ENCODE measurements at regions not wholly inside any gene's neighbourhood (a gene's known extent, or its start where the extent isn't known, plus 50 kb on each side); places are given as distances from the start of the nearest gene placed in this dataset.
A peak's percentile ranks its signal among the peaks of the same experiment; 100 is the strongest.

DNA sequence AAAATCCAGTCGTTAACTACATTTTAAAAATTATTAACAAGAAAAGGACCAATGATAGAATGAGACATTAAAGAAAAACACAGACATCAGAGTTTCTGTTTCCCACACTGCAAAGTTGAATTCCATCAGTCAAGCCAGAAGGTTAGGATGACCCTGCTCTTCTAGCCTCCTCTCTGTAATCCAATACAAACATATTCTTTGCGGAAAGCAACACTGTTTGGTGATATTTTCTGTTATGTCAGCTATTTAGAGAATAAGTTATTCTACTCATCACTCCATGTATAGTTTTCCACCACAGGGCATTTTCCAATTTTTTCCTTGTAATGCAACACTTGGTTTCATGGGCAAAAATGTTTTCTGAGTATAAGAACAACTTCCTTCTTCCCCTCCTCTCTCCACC is 152.3 kb downstream of the EVX1 start:
- no peak overlapping the region for H3K18ac ChIP-seq (ENCODE audit: low read length)

DNA sequence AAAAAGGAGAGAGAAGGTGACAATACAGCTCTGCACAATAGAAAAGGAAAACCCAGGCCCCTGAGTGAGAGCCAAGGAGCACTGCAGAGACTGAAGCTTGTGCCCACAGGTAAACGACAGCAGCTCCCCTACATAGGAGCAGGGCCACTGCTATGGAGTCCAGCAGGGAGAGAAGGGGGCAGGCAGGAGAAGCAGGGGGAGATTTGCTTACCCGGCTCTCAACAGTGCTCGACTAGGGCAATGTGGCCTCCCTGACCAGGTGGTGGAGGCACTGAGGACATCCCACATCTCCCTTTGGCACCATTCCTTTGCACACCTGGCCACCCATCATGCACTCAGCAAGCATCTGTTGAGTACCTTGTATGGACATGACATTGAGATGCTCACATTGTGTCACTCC is 153.0 kb downstream of the EVX1 start:
- Histone ChIP-seq H2AK5ac (ENCODE audit: low read depth, low read length) (no peak overlapping the region), H3K4me1 (ENCODE audit: control insufficient read depth in 2 of 2, insufficient read depth in 1 of 2, low read depth in 1 of 2, low read length in 2 of 2) (peaks cover 0 to 1% of the 10 kb centered on the region in 2 donors), H2AFZ (ENCODE audit: low read length) (no peak overlapping the region), H3K4me2 (ENCODE audit: insufficient read depth, low read length, poor library complexity, severe bottlenecking) (no peak overlapping the region), H3K9ac (ENCODE audit: low read depth, low read length, poor library complexity) (no peak overlapping the region), H3K18ac (ENCODE audit: low read length) (no peak overlapping the region), H3K27me3 (ENCODE audit: control insufficient read depth in 3 of 3, insufficient read depth in 3 of 3, low read depth in 1 of 3, low read length in 3 of 3) (peaks cover 0 to 9% (median 0%) of the 10 kb centered on the region in 3 experiments), H2BK120ac (ENCODE audit: low read depth, low read length) (no peak overlapping the region), H4K91ac (ENCODE audit: low read depth, low read length, poor library complexity) (no peak overlapping the region), H3K23ac (ENCODE audit: low read depth, low read length, poor library complexity) (no peak overlapping the region), H3K9me3 (replicated peaks in 1 of 2; ENCODE audit: control insufficient read depth in 2 of 2, insufficient read depth in 1 of 2, low read depth in 1 of 2, low read length in 2 of 2) (no peaks in the 10 kb centered on the region), H3K4me3 (ENCODE audit: low read length in 2 of 2) (peak overlapping the region in 1 of 2 donors; percentile 47), H3K36me3 (replicated peaks in 1 of 2; ENCODE audit: control insufficient read depth in 2 of 2, insufficient read depth in 2 of 2, low read length in 2 of 2) (no peaks in the 10 kb centered on the region), H4K8ac (ENCODE audit: low read depth, low read length) (peak overlapping the region; percentile 94), H2BK12ac (ENCODE audit: low read length) (no peak overlapping the region), H2BK15ac (ENCODE audit: low read length) (no peak overlapping the region), H3K14ac (ENCODE audit: low read length) (no peak overlapping the region), H3K4ac (ENCODE audit: low read length) (no peak overlapping the region), H3K27ac (replicated peaks; ENCODE audit: low read length) (no peak overlapping the region), H3K79me1 (ENCODE audit: low read depth, low read length) (no peaks in the 10 kb centered on the region), H2BK5ac (ENCODE audit: low read length) (no peak overlapping the region)
- no CpG with 5 or more reads among the region's 3 CpGs for WGBS, 2 donors (ENCODE audit: extremely low coverage in 2 of 2, insufficient read length in 2 of 2, insufficient replicate concordance in 1 of 2)
- no peak for DNase-seq (ENCODE audit: low spot score)

More for the DNA sequence above, 152.3 kb downstream of the EVX1 start:
- peaks cover 0 to 1% of the 10 kb centered on the region in 2 donors for H3K4me1 ChIP-seq (ENCODE audit: control insufficient read depth in 2 of 2, insufficient read depth in 1 of 2, low read depth in 1 of 2, low read length in 2 of 2)
- no peak overlapping the region for H4K8ac ChIP-seq (ENCODE audit: low read depth, low read length)
- H3K9ac ChIP-seq (ENCODE audit: low read depth, low read length, poor library complexity) = no peak overlapping the region
- H2BK5ac ChIP-seq (ENCODE audit: low read length) = no peak overlapping the region
- no peak overlapping the region for H2BK12ac ChIP-seq (ENCODE audit: low read length)
- H2AK5ac ChIP-seq (ENCODE audit: low read depth, low read length) = no peak overlapping the region
- peaks cover 0 to 9% (median 0%) of the 10 kb centered on the region in 3 experiments for H3K27me3 ChIP-seq (ENCODE audit: control insufficient read depth in 3 of 3, insufficient read depth in 3 of 3, low read depth in 1 of 3, low read length in 3 of 3)
- no peaks in the 10 kb centered on the region for H3K9me3 ChIP-seq (replicated peaks in 1 of 2; ENCODE audit: control insufficient read depth in 2 of 2, insufficient read depth in 1 of 2, low read depth in 1 of 2, low read length in 2 of 2)
- H3K4me3 ChIP-seq (ENCODE audit: low read length in 2 of 2) = no peak overlapping the region
- no peaks in the 10 kb centered on the region for H3K79me1 ChIP-seq (ENCODE audit: low read depth, low read length)
- H3K36me3 ChIP-seq (replicated peaks in 1 of 2; ENCODE audit: control insufficient read depth in 2 of 2, insufficient read depth in 2 of 2, low read length in 2 of 2) = no peaks in the 10 kb centered on the region
- no peak overlapping the region for H2BK15ac ChIP-seq (ENCODE audit: low read length)
- no peak overlapping the region for H3K4me2 ChIP-seq (ENCODE audit: insufficient read depth, low read length, poor library complexity, severe bottlenecking)
- H4K91ac ChIP-seq (ENCODE audit: low read depth, low read length, poor library complexity) = no peak overlapping the region
- H2AFZ ChIP-seq (ENCODE audit: low read length) = no peak overlapping the region
- H3K27ac ChIP-seq (replicated peaks; ENCODE audit: low read length) = no peak overlapping the region
- no peak overlapping the region for H3K4ac ChIP-seq (ENCODE audit: low read length)
- no peak overlapping the region for H3K23ac ChIP-seq (ENCODE audit: low read depth, low read length, poor library complexity)
- no peak for DNase-seq (ENCODE audit: low spot score)
- no peak overlapping the region for H2BK120ac ChIP-seq (ENCODE audit: low read depth, low read length)
- WGBS, 2 donors (ENCODE audit: extremely low coverage in 2 of 2, insufficient read length in 2 of 2, insufficient replicate concordance in 1 of 2) = no CpG with 5 or more reads among the region's 2 CpGs
- H3K14ac ChIP-seq (ENCODE audit: low read length) = no peak overlapping the region

DNA sequence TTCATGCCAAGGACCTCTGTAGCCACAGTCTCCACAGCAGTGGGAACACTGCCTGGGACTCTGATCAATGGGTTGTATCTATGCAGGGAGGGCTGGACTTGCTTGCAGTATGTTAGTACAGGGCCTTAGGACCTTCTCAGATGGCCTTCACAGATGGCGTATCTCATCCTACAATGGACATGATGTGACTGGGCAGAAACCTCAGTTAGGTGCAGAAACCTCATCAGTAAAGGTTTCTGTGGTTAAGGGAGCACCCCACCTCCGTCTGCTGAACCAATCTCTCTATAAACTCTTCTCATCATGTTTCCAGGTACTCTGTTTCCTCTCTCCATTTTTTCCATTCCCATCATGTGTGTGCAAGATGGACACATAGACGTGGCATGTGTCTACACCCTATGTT is 154.9 kb downstream of the EVX1 start:
- no peaks in the 10 kb centered on the region for H3K9me3 ChIP-seq (replicated peaks in 1 of 2; ENCODE audit: control insufficient read depth in 2 of 2, insufficient read depth in 1 of 2, low read depth in 1 of 2, low read length in 2 of 2)
- H3K18ac ChIP-seq (ENCODE audit: low read length) = no peak overlapping the region

GRCh38 chr7:27398851-27399250 is 156.2 kb downstream of the EVX1 start:
- no peak overlapping the region for H2AK5ac ChIP-seq (ENCODE audit: low read depth, low read length)
- H3K4me3 ChIP-seq (ENCODE audit: low read length in 2 of 2) = no peak overlapping the region
- H3K23ac ChIP-seq (ENCODE audit: low read depth, low read length, poor library complexity) = no peak overlapping the region
- H2BK5ac ChIP-seq (ENCODE audit: low read length) = no peak overlapping the region
- no peak overlapping the region for H3K14ac ChIP-seq (ENCODE audit: low read length)
- no CpG with 5 or more reads among the region's 3 CpGs for WGBS, 2 donors (ENCODE audit: extremely low coverage in 2 of 2, insufficient read length in 2 of 2, insufficient replicate concordance in 1 of 2)
- H3K79me1 ChIP-seq (ENCODE audit: low read depth, low read length) = no peaks in the 10 kb centered on the region
- no peak overlapping the region for H3K18ac ChIP-seq (ENCODE audit: low read length)
- H3K4ac ChIP-seq (ENCODE audit: low read length) = no peak overlapping the region
- no peak overlapping the region for H2BK15ac ChIP-seq (ENCODE audit: low read length)
- H3K36me3 ChIP-seq (replicated peaks in 1 of 2; ENCODE audit: control insufficient read depth in 2 of 2, insufficient read depth in 2 of 2, low read length in 2 of 2) = no peaks in the 10 kb centered on the region
- no peak overlapping the region for H3K4me2 ChIP-seq (ENCODE audit: insufficient read depth, low read length, poor library complexity, severe bottlenecking)
- H4K91ac ChIP-seq (ENCODE audit: low read depth, low read length, poor library complexity) = no peak overlapping the region
- H2AFZ ChIP-seq (ENCODE audit: low read length) = no peak overlapping the region
- no peak overlapping the region for H2BK12ac ChIP-seq (ENCODE audit: low read length)
- H2BK120ac ChIP-seq (ENCODE audit: low read depth, low read length) = no peak overlapping the region
- no peaks in the 10 kb centered on the region for H3K9me3 ChIP-seq (replicated peaks in 1 of 2; ENCODE audit: control insufficient read depth in 2 of 2, insufficient read depth in 1 of 2, low read depth in 1 of 2, low read length in 2 of 2)
- peaks cover 0 to 9% (median 0%) of the 10 kb centered on the region in 3 experiments for H3K27me3 ChIP-seq (ENCODE audit: control insufficient read depth in 3 of 3, insufficient read depth in 3 of 3, low read depth in 1 of 3, low read length in 3 of 3)
- no peak overlapping the region for H3K27ac ChIP-seq (replicated peaks; ENCODE audit: low read length)
- peaks cover 0 to 1% of the 10 kb centered on the region in 2 donors for H3K4me1 ChIP-seq (ENCODE audit: control insufficient read depth in 2 of 2, insufficient read depth in 1 of 2, low read depth in 1 of 2, low read length in 2 of 2)
- no peak overlapping the region for H3K9ac ChIP-seq (ENCODE audit: low read depth, low read length, poor library complexity)
- no peak for DNase-seq (ENCODE audit: low spot score)
- H4K8ac ChIP-seq (ENCODE audit: low read depth, low read length) = no peak overlapping the region

More for the DNA sequence above, 154.9 kb downstream of the EVX1 start:
- H3K23ac ChIP-seq (ENCODE audit: low read depth, low read length, poor library complexity) = no peak overlapping the region
- H2BK12ac ChIP-seq (ENCODE audit: low read length) = no peak overlapping the region
- H3K14ac ChIP-seq (ENCODE audit: low read length) = no peak overlapping the region
- H3K4me1 ChIP-seq (ENCODE audit: control insufficient read depth in 2 of 2, insufficient read depth in 1 of 2, low read depth in 1 of 2, low read length in 2 of 2) = peaks cover 0 to 1% of the 10 kb centered on the region in 2 donors
- no peak overlapping the region for H2AK5ac ChIP-seq (ENCODE audit: low read depth, low read length)
- no peaks in the 10 kb centered on the region for H3K36me3 ChIP-seq (replicated peaks in 1 of 2; ENCODE audit: control insufficient read depth in 2 of 2, insufficient read depth in 2 of 2, low read length in 2 of 2)
- H4K8ac ChIP-seq (ENCODE audit: low read depth, low read length) = no peak overlapping the region
- no CpG with 5 or more reads among the region's 3 CpGs for WGBS, 2 donors (ENCODE audit: extremely low coverage in 2 of 2, insufficient read length in 2 of 2, insufficient replicate concordance in 1 of 2)
- no peak overlapping the region for H3K4ac ChIP-seq (ENCODE audit: low read length)
- no peak overlapping the region for H2AFZ ChIP-seq (ENCODE audit: low read length)
- H2BK120ac ChIP-seq (ENCODE audit: low read depth, low read length) = no peak overlapping the region
- H4K91ac ChIP-seq (ENCODE audit: low read depth, low read length, poor library complexity) = no peak overlapping the region
- H3K27me3 ChIP-seq (ENCODE audit: control insufficient read depth in 3 of 3, insufficient read depth in 3 of 3, low read depth in 1 of 3, low read length in 3 of 3) = peaks cover 0 to 9% (median 0%) of the 10 kb centered on the region in 3 experiments
- no peak for DNase-seq (ENCODE audit: low spot score)
- H3K27ac ChIP-seq (replicated peaks; ENCODE audit: low read length) = no peak overlapping the region
- H3K4me3 ChIP-seq (ENCODE audit: low read length in 2 of 2) = no peak overlapping the region
- no peak overlapping the region for H3K9ac ChIP-seq (ENCODE audit: low read depth, low read length, poor library complexity)
- H2BK15ac ChIP-seq (ENCODE audit: low read length) = no peak overlapping the region
- H3K4me2 ChIP-seq (ENCODE audit: insufficient read depth, low read length, poor library complexity, severe bottlenecking) = no peak overlapping the region
- H2BK5ac ChIP-seq (ENCODE audit: low read length) = no peak overlapping the region
- H3K79me1 ChIP-seq (ENCODE audit: low read depth, low read length) = no peaks in the 10 kb centered on the region

All from neuronal stem cell (in vitro differentiated cells).